GM10248 (cell line): ENCODE measurements at regions not wholly inside any gene's neighbourhood (a gene's known extent, or its start where the extent isn't known, plus 50 kb on each side); places are given as distances from the start of the nearest gene placed in this dataset.

Source experiments
- CTCF ChIA-PET: fragments of 300-600 bp; sonication (Branson Sonifier 250); formaldehyde crosslinking; extraction: SDS; loops from one replicate; lab custom pipeline; 2021; ENCODE audit warnings: antibody characterized with exemption; lab: Yijun Ruan, JAX
- POLR2A ChIA-PET: fragments of 350-650 bp; sonication (Branson Sonifier 250); formaldehyde crosslinking; extraction: SDS; loops from one replicate; lab custom pipeline; 2020; ENCODE audit warnings: antibody characterized with exemption; lab: Yijun Ruan, JAX
- DNase-seq: peaks from one replicate; pipeline ENCODE4 v3.0.0; 2012; ENCODE audit errors: extremely low spot score
- TF ChIP-seq, protein P1 (sequence below): IDR thresholded peaks from 2 replicates; pipeline ENCODE4 v1.5.1; 2012; ENCODE audit warnings: mild to moderate bottlenecking, low read depth; ENCODE audit errors: extremely low read depth, missing control alignments, control extremely low read depth

DNA sequence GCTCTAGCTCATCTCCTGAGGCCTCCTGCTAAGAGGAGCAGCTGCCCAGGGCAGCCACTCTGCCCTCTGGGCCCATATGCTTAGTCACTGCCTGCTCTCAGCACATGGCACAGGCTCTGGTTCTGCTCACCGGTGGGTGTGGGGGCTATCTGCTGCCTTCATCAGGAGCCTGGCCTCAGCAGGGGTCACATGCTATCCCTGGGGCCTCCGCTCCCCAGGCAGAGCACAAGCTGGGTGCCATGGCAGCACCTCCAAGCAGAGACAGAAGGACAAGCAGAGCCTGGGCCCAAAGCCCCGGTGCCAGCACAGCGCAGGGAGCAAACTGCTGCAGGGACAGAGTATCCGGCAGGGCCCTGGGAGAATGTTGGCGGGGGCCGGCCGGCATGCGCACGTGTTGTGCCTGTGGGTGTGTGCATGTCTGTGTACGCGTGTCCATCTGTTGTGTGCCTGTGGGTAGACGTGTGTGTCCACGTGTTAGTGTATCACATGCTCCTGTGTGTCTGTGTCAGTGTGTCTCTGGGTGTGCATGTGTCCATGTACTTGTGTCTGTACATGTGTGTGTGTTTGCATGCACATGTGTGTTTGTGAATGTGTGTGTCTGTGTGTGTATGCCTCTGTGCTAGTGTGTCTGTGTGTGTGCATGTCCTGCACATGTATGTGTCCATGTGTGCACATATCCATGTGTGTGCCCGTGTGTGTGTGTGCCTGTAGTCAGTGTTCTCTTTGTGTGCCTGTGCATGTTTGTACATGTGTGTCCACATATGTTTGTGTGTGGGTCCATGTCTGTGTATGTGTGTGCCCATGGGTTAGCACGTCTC is 326.9 kb downstream of the TMEM121 start:
- no peak for DNase-seq
- ChIA-PET CTCF (interaction anchor here (1.0 kb wide), 2 partner anchors 147 to 251 kb away, joined by 3 read pairs; no protein-coding TSS in a partner anchor), POLR2A (interaction anchor here (1.0 kb wide), 1 partner anchor 8 kb away, joined by 4 read pairs; no protein-coding TSS in a partner anchor)
- TF ChIP-seq, protein P1, sequence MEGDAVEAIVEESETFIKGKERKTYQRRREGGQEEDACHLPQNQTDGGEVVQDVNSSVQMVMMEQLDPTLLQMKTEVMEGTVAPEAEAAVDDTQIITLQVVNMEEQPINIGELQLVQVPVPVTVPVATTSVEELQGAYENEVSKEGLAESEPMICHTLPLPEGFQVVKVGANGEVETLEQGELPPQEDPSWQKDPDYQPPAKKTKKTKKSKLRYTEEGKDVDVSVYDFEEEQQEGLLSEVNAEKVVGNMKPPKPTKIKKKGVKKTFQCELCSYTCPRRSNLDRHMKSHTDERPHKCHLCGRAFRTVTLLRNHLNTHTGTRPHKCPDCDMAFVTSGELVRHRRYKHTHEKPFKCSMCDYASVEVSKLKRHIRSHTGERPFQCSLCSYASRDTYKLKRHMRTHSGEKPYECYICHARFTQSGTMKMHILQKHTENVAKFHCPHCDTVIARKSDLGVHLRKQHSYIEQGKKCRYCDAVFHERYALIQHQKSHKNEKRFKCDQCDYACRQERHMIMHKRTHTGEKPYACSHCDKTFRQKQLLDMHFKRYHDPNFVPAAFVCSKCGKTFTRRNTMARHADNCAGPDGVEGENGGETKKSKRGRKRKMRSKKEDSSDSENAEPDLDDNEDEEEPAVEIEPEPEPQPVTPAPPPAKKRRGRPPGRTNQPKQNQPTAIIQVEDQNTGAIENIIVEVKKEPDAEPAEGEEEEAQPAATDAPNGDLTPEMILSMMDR: no peak

DNA sequence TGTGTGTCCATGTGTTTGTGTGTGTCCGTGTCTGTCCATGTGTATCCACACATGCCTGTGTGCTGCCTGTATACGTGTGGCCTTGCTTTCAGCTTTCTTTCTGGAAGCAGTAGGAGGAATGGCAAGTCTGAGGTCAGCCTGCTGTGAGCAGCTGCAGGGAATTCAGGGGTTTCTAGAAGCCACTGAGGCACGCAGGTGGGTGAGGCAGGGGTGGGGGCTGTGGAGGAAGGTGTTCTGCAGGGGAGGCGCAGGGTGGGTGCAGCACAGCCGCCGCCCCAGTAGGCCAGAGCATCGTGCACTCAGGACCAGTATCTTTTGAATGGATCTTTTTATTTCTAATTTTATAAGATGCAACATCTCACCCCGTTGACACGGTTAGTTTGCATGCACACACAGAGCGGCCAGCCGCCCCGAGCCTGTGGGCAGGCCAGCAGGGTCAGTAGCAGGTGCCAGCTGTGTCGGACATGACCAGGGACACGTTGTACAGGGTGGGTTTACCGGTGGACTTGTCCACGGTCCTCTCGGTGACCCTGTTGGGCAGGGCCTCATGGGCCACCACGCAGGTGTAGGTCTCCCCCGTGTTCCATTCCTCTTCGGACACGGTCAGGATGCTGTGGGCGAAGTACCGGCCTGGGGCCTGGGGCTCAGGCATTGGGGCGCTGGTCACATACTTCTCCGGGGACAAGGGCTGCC is 327.7 kb downstream of the TMEM121 start:
- CTCF ChIA-PET: no interaction called here
- no peak for DNase-seq
- POLR2A ChIA-PET: no interaction called here
- TF ChIP-seq, protein P1: no peak

DNA sequence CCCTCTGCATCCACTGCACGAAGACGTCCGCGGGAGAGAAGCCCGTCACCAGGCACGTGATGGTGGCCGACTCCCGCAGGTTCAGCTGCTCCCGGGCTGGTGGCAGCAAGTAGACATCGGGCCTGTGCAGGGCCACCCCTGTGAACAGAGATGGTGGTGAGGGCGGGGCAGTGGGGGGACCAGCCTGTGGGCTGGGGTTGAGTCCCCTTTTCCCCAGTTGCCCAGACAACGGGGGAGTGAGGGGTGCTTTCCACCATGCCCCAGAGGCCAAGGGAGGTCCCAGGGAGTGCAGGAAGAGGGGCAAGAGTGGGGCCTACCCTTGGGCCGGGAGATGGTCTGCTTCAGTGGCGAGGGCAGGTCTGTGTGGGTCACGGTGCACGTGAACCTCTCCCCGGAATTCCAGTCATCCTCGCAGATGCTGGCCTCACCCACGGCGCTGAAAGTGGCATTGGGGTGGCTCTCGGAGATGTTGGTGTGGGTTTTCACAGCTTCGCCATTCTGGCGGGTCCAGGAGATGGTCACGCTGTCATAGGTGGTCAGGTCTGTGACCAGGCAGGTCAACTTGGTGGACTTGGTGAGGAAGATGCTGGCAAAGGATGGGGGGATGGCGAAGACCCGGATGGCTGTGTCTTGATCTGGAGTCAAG is 328.3 kb downstream of the TMEM121 start:
- DNase-seq: no peak
- TF ChIP-seq, protein P1: no peak
- POLR2A ChIA-PET: no interaction called here
- CTCF ChIA-PET: no interaction called here

DNA sequence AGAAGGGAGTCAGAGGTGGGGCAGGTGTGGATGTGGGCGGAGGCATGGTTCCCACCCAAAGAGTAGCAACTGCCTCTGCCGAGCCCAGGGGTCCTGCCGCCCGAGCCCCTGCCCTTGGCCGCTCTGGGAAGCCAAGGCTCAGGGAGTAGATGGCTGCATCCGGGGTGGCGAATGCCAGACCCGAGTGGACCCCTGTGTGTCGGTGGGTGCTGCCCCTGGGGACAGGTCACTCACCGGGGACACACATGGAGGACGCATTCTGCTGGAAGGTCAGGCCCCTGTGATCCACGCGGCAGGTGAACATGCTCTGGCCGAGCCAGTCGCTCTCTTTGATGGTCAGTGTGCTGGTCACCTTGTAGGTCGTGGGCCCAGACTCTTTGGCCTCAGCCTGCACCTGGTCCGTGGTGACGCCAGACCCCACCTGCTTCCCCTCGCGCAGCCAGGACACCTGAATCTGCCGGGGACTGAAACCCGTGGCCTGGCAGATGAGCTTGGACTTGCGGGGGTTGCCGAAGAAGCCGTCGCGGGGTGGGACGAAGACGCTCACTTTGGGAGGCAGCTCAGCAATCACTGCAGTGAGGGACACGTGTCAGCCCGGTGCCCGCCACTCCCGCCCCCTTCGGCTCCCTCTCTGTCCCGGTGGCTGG is 329.0 kb downstream of the TMEM121 start:
- DNase-seq: no peak
- ChIA-PET CTCF (no interaction called here), POLR2A (interaction anchor here (1.2 kb wide), 1 partner anchor 9 kb away, joined by 4 read pairs; no protein-coding TSS in a partner anchor)
- TF ChIP-seq, protein P1: no peak

DNA sequence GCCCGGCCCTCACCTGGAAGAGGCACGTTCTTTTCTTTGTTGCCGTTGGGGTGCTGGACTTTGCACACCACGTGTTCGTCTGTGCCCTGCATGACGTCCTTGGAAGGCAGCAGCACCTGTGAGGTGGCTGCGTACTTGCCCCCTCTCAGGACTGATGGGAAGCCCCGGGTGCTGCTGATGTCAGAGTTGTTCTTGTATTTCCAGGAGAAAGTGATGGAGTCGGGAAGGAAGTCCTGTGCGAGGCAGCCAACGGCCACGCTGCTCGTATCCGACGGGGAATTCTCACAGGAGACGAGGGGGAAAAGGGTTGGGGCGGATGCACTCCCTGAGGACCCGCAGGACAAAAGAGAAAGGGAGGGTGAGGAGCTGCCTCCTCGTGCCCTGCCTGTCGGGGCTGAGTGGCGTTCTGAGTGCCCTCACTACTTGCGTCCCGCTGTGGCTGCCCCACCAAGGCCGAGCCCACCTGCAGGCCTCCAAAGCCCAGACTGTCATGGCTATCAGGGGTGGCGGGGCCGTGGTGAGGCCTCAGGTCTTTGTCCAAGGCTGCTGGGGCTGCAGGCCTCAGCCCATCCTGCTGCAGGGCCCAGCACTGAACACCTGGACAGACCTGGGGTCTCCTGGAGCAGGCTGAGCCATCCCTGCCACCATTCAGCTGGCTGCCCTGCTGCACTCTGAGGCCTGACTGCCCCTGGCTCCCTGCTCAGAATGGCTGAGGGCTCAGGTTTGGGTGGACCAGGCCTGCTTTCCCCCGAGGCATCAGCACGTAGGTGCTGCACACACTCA is 329.7 kb downstream of the TMEM121 start:
- TF ChIP-seq, protein P1: no peak
- CTCF ChIA-PET: interaction anchor here (0.9 to 1.0 kb wide), 3 partner anchors 89 to 145 kb away, joined by 3 to 5 read pairs (median 3); no protein-coding TSS in a partner anchor
- POLR2A ChIA-PET: interaction anchor here (0.5 to 1.2 kb wide), 4 partner anchors 9 to 267 kb away, joined by 3 to 5 read pairs (median 4); no protein-coding TSS in a partner anchor
- no peak for DNase-seq
